ENCODE measurements at regions not wholly inside any gene's neighbourhood (a gene's known extent, or its start where the extent isn't known, plus 50 kb on each side); places are given as distances from the start of the nearest gene placed in this dataset.
"Not testable (repeated sequence)": the region's sequence is repeated elsewhere in the genome, so short reads cannot be mapped to it uniquely, and the experiment has no call there.

GRCh38 chr14:40760704-40761103 lies 846.0 kb upstream of the LRFN5 start:
- DNase-seq (ENCODE audit: low read depth in 1 of 2, low spot score in 1 of 2): no peak

- no peak for DNase-seq (ENCODE audit: low read depth in 1 of 2, low spot score in 1 of 2)
Observed at GRCh38 chr14:40758076-40758475, 848.6 kb upstream of the LRFN5 start.

- no peak for DNase-seq (ENCODE audit: low read depth in 1 of 2, low spot score in 1 of 2)
Observed at GRCh38 chr14:40757376-40757950, 849.2 kb upstream of the LRFN5 start.

GRCh38 chr14:40733206-40733605 lies 873.5 kb upstream of the LRFN5 start:
- no peak for DNase-seq (ENCODE audit: low read depth in 1 of 2, low spot score in 1 of 2)

GRCh38 chr14:40727107-40727506 lies 879.6 kb upstream of the LRFN5 start:
- DNase-seq (ENCODE audit: low read depth in 1 of 2, low spot score in 1 of 2): no peak

DNA sequence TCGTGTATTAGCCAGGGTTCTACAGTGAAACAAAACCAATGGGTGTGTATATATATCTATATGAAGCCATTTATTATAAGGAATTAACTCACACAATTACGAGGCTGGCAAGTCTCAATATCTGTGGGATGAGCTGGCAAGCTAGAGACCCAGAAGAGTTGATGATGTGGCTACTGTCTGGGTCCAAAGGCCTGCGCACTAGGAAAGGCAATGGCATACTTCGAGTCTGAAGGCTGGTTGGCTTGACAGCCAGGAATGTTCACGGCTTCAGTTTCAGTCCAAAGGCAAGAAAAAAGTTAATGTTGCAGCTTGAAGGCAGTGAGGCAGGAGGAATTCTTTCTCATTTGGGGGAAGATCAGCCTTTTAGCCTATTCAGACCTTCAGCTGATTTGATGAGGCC lies 893.3 kb upstream of the LRFN5 start:
- no peak for DNase-seq (ENCODE audit: low read depth in 1 of 2, low spot score in 1 of 2)

GRCh38 chr14:40697231-40697630 lies 909.4 kb upstream of the LRFN5 start:
- no peak for DNase-seq (ENCODE audit: low read depth in 1 of 2, low spot score in 1 of 2)

- no peak for DNase-seq (ENCODE audit: low read depth in 1 of 2, low spot score in 1 of 2)
Observed at GRCh38 chr14:40694023-40694422, 912.7 kb upstream of the LRFN5 start.

DNA sequence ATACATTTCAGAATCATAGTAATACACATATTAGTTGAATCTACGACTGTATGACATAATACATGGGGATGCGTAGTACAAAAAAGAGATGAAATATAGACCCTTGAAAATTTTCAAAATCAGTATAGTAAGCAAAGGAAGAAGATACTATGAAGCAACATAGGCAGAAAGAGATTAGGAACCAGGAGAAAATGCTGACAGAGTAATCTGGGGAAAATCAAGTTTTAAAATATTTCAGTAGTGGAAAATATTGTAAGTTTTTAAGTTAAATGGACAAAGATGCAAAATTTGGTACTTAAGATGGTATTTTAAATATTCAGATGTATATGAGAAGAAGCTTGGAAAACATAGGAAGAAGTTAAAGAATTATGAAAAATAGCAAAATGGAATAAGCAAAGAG lies 915.6 kb upstream of the LRFN5 start:
- no peak for DNase-seq (ENCODE audit: low read depth in 1 of 2, low spot score in 1 of 2)

DNA sequence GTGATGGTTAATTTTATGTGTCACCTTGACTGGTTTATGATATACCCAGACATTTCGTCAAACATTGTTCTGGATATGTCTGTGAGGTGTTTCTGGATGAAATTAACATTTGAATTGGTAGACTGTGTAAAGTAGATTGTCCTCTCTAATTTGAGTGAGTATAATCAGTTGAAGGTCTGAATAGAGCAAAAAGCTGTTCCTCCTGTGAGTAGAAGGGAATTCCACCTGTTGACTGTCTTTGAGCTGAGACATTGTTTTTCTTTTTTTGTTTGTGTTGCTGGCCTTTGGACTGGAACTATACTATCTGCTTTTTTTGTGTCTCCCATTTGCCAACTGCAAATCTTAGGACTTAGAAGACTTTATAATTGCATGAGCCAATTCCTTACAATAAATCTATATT lies 920.9 kb upstream of the LRFN5 start:
- DNase-seq (ENCODE audit: low read depth in 1 of 2, low spot score in 1 of 2): no peak

DNA sequence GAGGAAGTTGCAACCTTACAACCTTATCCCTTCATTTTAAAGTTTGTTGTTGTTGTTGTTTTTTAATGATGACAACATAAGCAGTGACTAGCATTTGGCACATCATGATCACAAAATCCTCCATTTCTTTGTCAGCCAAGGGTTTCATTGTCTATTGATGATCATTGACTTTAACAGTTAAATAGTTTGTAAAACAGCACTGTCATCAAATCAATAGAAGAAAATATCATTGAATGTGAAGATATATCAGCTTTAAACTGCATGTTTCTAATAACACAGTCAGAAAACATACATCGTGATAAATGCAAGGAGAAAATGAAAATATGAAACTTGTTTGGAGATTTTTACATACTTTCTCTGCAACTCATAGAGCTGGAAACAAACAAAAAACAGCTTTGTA lies 922.3 kb upstream of the LRFN5 start:
- no peak for DNase-seq (ENCODE audit: low read depth in 1 of 2, low spot score in 1 of 2)

DNA sequence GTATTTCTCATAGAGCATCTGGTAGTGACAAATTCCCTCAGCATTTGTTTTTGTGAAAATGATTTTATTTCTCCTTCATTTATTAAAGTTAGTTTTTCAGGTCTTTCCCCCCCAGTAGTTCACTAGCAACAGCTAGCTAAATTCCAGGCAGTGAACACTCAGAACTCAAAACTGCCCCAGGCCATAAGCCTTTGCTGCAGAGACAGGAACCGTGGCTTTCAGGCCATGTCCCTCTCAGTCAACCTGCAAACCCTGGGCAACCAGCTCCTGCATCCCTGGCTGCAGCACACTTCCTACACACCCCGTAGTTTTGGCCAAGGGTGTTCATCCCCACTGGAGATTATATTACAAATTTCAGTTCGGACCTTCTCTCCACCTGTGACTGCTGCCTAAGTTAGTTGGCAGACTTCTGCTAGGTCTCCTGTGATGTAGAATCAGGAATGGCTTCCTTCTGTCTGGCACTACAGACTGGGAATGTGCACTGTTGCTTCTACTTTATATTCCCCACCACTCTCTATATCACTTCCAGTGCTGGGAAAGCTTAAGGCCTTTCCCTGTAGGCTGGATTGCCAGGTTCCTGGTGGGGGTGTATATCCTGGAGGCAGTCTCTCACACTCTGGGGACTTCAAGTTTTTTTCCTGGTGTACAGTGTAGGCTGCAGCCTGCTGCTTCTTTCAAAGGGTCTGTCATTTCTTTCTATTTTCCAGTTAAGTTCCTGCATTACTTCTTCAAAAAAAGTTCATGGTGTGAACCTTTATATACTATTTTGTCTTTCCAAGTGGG lies 924.4 kb upstream of the LRFN5 start:
- DNase-seq (ENCODE audit: low read depth in 1 of 2, low spot score in 1 of 2): no peak

DNA sequence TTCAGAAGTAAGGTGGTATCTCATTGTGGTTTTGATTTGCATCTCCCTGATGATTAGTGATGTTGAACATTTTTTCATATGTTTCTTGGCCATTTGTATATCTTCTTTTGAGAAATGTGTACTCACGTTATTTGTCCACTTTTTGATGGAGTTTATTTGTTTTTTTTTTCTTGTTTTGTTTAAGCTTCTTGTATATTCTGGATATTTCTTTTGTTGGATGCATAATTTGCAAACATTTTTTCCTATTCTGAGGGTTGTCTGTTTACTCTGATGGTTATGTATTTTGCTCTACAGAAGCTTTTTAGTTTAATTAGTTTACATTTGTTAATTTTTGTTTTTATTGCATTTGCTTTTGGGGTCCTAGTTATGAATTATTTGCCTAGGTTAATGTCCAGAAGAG lies 927.4 kb upstream of the LRFN5 start:
- DNase-seq (ENCODE audit: low read depth in 1 of 2, low spot score in 1 of 2): no peak

DNA sequence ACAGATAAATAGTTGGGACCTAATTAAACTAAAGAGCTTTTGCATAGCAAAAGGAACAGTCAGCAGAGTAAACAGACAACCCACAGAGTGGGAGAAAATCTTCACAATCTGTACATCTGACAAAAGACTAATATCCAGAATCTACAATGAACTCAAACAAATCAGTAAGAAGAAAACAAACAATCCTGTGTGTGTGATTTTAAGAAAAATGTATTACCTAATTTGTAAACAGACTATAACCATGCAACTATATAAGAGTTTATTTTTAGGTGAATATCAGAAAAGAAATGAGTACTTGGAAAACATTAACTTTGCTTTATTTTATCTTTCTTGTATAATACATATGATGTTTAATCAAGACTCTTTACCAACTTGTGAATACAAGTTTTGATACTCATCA lies 929.5 kb upstream of the LRFN5 start:
- not testable (repeated sequence) for DNase-seq (ENCODE audit: low read depth in 1 of 2, low spot score in 1 of 2)

DNA sequence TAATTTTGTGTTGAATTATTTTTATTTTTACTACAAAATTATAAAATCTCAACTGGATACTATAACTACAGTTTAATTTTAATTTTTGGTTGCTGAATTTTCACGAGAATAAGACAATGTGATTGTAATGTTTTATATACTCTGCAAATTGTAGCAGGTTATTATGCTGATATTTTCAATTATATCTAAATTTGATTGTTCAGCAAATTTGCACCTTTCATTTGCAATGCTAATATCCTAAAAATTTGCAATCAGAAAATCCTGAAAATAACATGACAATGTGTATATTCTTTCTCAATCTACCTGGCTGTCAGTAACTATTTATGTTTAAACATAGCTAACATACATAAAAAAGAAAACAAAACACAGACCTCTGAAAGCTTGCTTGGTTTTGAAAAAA lies 932.2 kb upstream of the LRFN5 start:
- DNase-seq (ENCODE audit: low read depth in 1 of 2, low spot score in 1 of 2): no peak

DNA sequence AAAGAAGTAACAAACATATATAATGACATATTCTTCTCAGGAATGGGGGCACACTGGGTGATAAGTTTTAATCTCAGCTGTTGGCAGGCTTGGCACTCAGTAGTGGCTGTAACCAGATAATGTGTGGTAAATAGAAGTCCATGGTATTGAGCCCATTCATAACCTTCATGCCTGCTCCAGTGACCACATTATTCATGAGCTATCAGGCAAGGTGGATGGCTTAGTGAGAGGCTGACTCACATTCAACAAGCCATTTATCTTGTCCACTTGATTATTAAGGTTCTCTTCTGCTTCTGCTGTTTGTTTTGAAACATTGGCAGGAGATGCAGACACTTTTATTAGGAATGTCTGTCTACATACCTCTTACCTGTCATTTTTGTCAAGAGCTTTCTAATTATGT lies 950.4 kb upstream of the LRFN5 start:
- no peak for DNase-seq (ENCODE audit: low read depth in 1 of 2, low spot score in 1 of 2)

DNA sequence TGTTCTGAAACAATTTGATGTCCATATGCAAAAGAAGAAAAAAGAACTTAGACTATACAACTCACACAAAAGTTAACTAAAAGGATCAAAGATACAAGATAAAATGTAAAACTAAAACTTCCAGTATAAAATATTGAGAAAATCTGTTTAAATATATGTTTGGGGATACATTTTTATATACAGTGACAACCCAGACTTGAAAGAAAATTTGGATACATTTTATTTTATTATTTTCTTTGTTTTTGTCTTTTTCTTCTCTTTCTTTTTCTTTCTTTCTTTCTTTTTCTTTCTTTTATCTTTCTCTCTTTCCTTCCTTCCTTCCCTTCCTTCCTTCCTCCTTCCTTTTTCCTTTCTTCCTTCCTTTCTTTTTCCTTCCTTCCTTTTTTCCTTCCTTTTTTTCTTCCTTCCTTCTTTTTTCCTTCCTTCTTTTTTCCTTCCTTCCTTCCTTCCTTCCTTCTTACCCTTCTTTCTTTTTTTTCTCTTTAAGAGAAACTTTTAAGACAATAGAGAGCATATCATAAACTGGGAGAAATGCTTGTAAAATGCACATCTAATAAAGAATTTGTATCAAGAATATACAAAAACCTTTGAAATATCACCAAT lies 954.5 kb upstream of the LRFN5 start:
- no peak for DNase-seq (ENCODE audit: low read depth in 1 of 2, low spot score in 1 of 2)

DNA sequence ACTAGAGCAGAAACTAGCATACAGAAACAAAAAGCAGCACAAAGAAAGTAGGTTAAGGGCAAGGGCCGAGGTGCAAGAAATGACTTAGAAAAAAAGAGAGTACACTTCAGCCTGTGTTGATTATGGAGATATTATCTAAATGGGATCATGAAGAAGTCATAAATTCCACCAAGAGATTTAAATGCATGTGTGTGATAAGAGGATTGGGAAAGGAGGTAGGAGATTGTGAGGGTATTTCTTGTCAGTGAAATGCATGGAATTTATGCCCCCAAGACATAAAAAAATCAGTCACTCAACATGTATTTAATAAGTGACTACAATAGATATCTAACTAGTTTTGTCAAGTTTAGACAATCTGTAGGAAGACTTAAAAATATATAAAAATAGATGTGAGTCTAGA lies 976.2 kb upstream of the LRFN5 start:
- DNase-seq (ENCODE audit: low read depth in 1 of 2, low spot score in 1 of 2): no peak

- DNase-seq (ENCODE audit: low read depth in 1 of 2, low spot score in 1 of 2): not testable (repeated sequence)
Observed at GRCh38 chr14:40629551-40630137, 977.0 kb upstream of the LRFN5 start.

DNA sequence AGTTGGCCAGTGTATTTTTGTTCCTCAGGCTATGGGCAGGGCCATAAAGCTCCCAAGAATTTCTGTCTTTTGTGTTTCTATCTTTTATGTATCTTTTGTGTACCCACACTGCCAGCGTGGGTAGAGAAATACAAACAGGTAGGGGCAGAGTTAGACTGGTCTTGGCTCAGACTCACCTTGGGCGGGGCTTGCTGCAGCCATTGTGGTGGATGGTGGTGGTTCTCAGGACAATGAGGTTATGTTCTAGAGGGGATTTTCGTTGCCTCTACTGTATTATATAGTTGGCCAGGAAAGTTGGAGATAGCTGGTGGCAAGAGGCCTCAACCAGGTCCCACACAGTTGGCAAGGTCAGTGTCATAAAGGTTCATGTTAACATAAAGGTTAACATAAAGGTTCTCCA lies 977.5 kb upstream of the LRFN5 start:
- no peak for DNase-seq (ENCODE audit: low read depth in 1 of 2, low spot score in 1 of 2)

GRCh38 chr14:40623643-40624042 lies 983.0 kb upstream of the LRFN5 start:
- no peak for DNase-seq (ENCODE audit: low read depth in 1 of 2, low spot score in 1 of 2)

DNA sequence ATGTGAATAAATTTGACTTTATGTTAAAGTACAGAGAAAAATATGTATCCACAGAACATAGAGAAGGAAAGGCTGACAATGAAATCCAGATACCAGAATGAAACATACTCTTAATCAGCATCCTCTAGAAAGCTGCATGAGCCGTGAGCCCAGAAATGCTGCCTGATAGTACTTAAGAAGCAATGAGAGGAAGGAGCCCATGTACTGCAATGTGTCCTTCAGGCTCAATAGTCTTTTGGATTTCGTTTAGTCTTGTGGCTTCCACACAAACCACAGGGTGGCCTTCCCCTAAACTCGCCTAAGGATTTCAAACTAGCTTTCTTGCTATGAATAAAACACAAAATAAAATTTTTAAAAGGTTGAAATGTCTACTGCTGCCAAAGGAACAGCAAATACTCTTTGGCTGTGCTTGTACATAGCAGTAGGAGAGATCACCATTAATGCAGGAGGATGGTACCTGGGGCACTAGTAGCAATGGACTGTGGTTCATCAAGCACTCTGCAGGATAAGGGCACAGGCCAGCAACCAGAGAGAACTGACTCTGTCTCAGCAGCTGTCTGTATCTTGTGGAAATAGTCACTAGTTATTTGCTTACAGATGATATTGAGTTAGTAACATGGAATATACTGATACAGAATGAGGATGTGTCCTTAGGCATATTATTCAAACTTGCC lies 988.3 kb upstream of the LRFN5 start:
- no peak for DNase-seq (ENCODE audit: low read depth in 1 of 2, low spot score in 1 of 2)

Measured in activated CD4-positive, alpha-beta T cell treated with anti-CD3 and anti-CD28 coated beads, Interleukin-2, amount 50 U/mL, for 24 hours (primary cell).